PC-9 (cell line): ENCODE measurements at regions not wholly inside any gene's neighbourhood (a gene's known extent, or its start where the extent isn't known, plus 50 kb on each side); places are given as distances from the start of the nearest gene placed in this dataset.

Source experiments
- BruUV-seq: library from RNA; stranded (reverse); fragments of 400-500 nt; replicated peaks from 2 replicates; lab custom pipeline; 2021; lab: Mats Ljungman, UMichigan
- CTCF ChIA-PET: fragments of 300-600 bp; sonication (Branson Sonifier 250); formaldehyde crosslinking; loops from one replicate; lab custom pipeline; 2022; ENCODE audit warnings: antibody characterized with exemption; lab: Charles Lee
- POLR2A ChIA-PET: fragments of 300-600 bp; sonication (Branson Sonifier 250); formaldehyde crosslinking; loops from one replicate; lab custom pipeline; 2022; ENCODE audit warnings: antibody characterized with exemption; ENCODE audit not compliant: unreplicated experiment; lab: Charles Lee
- DNase-seq, 2 experiments: peaks; one replicate each; pipeline versions ENCODE4 v3.0.0 to v3.0.0-alpha.2; 2015 to 2022; ENCODE audit warnings: mixed read lengths in 1 of 2
- H2AFZ ChIP-seq: fragments of 200-600 bp; sonication (generic); 2 replicates; pipeline ENCODE4 v1.8.1; 2017; ENCODE audit warnings: antibody characterized with exemption
- H3F3A ChIP-seq: fragments of 200-600 bp; sonication (generic); 2 replicates; pipeline ENCODE4 v1.8.1; 2017; ENCODE audit warnings: antibody characterized with exemption, mild to moderate bottlenecking, low read depth; ENCODE audit not compliant: insufficient read depth
- H3K27ac ChIP-seq: fragments of 200-600 bp; sonication (generic); 2 replicates; pipeline ENCODE4 v1.6.1; 2016; ENCODE audit warnings: mixed run types
- H3K27me3 ChIP-seq: fragments of 200-600 bp; sonication (generic); 2 replicates; pipeline ENCODE4 v1.6.1; 2016; ENCODE audit warnings: low read depth, mixed run types; ENCODE audit not compliant: insufficient read depth
- H3K36me3 ChIP-seq: fragments of 200-600 bp; sonication (generic); 2 replicates; pipeline ENCODE4 v1.6.1; 2016; ENCODE audit warnings: low read depth, mixed run types
- H3K4me1 ChIP-seq: fragments of 200-600 bp; sonication (generic); replicated peaks from 2 replicates; pipeline ENCODE4 v1.6.1; 2016; ENCODE audit warnings: mixed run types; ENCODE audit not compliant: insufficient read depth
- H3K4me2 ChIP-seq: fragments of 200-600 bp; sonication (generic); 2 replicates; pipeline ENCODE4 v1.6.1; 2017; ENCODE audit warnings: mixed run types
- H3K4me3 ChIP-seq: fragments of 200-600 bp; sonication (generic); 2 replicates; pipeline ENCODE4 v1.6.1; 2016; ENCODE audit warnings: mixed run types
- H3K79me2 ChIP-seq: fragments of 200-600 bp; sonication (generic); 2 replicates; pipeline ENCODE4 v1.6.1; 2017; ENCODE audit warnings: low read depth, mixed run types
- H3K9me2 ChIP-seq: fragments of 200-600 bp; sonication (generic); 2 replicates; pipeline ENCODE4 v1.8.1; 2017; ENCODE audit warnings: mild to moderate bottlenecking; ENCODE audit not compliant: insufficient read depth
- H3K9me3 ChIP-seq: fragments of 200-600 bp; sonication (generic); 2 replicates; pipeline ENCODE4 v1.8.1; 2016; ENCODE audit warnings: low read depth; ENCODE audit not compliant: insufficient read depth
- H4K20me1 ChIP-seq: fragments of 200-600 bp; sonication (generic); 2 replicates; pipeline ENCODE4 v1.8.1; 2017; ENCODE audit not compliant: insufficient read depth
- CTCF ChIP-seq: fragments of 200-600 bp; sonication (generic); conservative IDR thresholded peaks from 2 replicates; pipeline ENCODE4 v1.6.1; 2017; ENCODE audit warnings: mixed run types, antibody characterized with exemption, mild to moderate bottlenecking, moderate library complexity
- EZH2 ChIP-seq: fragments of 200-600 bp; sonication (generic); IDR thresholded peaks from 2 replicates; pipeline ENCODE4 v1.8.0; 2017; ENCODE audit warnings: antibody characterized with exemption, low read depth
- intact Hi-C: fragments of 100-400 bp; cut with micrococcal nuclease; formaldehyde crosslinking; loops from one replicate; pipeline ENCODE4 v1.10.0; 2022; ENCODE audit not compliant: unreplicated experiment

GRCh38 chr5:165143741-165144140 is 1638.3 kb downstream of the MAT2B start:
- Histone ChIP-seq H2AFZ (no peak overlapping the region), H3K27me3 (no peaks in the 10 kb centered on the region), H3K27ac (no peak overlapping the region), H3K36me3 (no peaks in the 10 kb centered on the region), H4K20me1 (no peaks in the 10 kb centered on the region; the same call in 1 of the 2 replicates), H3K9me2 (no peaks in the 10 kb centered on the region), H3K4me1 (no peaks in the 10 kb centered on the region), H3K4me3 (no peak overlapping the region), H3K4me2 (no peak overlapping the region), H3K9me3 (no peaks in the 10 kb centered on the region), H3K79me2 (no peaks in the 10 kb centered on the region), H3F3A (no peaks in the 10 kb centered on the region)
- intact Hi-C loops = no loop called here
- TF ChIP-seq CTCF = no peak
- TF ChIP-seq EZH2 = no peak
- ChIA-PET POLR2A (no interaction called here), CTCF (no interaction called here)
- DNase-seq = no peak
- no TSS peak for BruUV-seq

- no peak for TF ChIP-seq CTCF
- TF ChIP-seq EZH2 = no peak
- Histone ChIP-seq H3K4me3 (no peak overlapping the region), H3K36me3 (no peaks in the 10 kb centered on the region), H3K27ac (no peak overlapping the region), H4K20me1 (no peaks in the 10 kb centered on the region), H3K4me1 (no peaks in the 10 kb centered on the region), H3K9me2 (no peaks in the 10 kb centered on the region), H3K4me2 (no peak overlapping the region), H3K79me2 (no peaks in the 10 kb centered on the region), H3F3A (no peaks in the 10 kb centered on the region), H3K9me3 (no peaks in the 10 kb centered on the region), H3K27me3 (no peaks in the 10 kb centered on the region), H2AFZ (no peak overlapping the region)
- intact Hi-C loops = no loop called here
- ChIA-PET POLR2A (no interaction called here), CTCF (no interaction called here)
- BruUV-seq = no TSS peak
- no peak for DNase-seq
Measured at GRCh38 chr5:165149431-165149830, 1644.0 kb downstream of the MAT2B start.

GRCh38 chr5:165152058-165152457 is 1646.6 kb downstream of the MAT2B start:
- Histone ChIP-seq H3K4me3 (no peak overlapping the region), H3K79me2 (no peaks in the 10 kb centered on the region), H3K4me2 (no peak overlapping the region), H3K36me3 (no peaks in the 10 kb centered on the region), H3K9me3 (no peaks in the 10 kb centered on the region), H3K27ac (no peak overlapping the region), H4K20me1 (no peaks in the 10 kb centered on the region), H3K9me2 (no peaks in the 10 kb centered on the region), H3F3A (no peaks in the 10 kb centered on the region), H2AFZ (no peak overlapping the region), H3K4me1 (no peaks in the 10 kb centered on the region), H3K27me3 (no peaks in the 10 kb centered on the region)
- DNase-seq = no peak
- intact Hi-C loops = no loop called here
- TF ChIP-seq EZH2 = no peak
- no peak for TF ChIP-seq CTCF
- CTCF ChIA-PET = no interaction called here
- BruUV-seq = no TSS peak
- POLR2A ChIA-PET = no interaction called here
